ENCODE measurements at regions not wholly inside any gene's neighbourhood (a gene's known extent, or its start where the extent isn't known, plus 50 kb on each side); places are given as distances from the start of the nearest gene placed in this dataset.

DNA sequence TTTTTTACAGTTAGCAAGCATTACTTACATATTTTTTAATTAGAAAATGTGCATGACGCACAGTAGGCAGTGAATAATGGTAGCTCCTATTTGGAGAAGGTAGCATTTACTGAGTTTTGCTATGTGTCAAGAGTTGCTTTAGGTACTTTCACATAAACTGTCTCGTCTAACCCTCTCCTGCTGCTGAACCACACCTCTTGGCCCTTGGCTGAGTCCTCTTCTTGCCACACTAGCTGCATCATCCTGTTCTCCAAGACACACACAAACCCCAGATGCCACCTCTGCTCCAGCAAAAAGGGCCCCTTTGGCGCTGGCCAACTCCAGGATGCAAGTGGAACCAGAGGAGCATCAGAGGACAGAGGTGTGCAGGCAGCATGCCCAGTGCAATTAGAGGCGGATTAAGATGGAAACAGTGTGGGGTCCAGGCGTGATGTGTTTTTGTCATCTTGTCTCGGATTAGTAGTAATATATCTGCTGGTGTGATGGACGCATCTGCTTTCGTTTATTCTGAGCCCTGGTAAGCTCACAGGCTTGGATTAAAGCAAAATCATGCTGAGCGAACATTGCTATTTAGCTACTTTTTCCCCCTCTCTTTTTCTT lies 367.0 kb upstream of the CADM1 start:
- TF ChIP-seq, protein P1, sequence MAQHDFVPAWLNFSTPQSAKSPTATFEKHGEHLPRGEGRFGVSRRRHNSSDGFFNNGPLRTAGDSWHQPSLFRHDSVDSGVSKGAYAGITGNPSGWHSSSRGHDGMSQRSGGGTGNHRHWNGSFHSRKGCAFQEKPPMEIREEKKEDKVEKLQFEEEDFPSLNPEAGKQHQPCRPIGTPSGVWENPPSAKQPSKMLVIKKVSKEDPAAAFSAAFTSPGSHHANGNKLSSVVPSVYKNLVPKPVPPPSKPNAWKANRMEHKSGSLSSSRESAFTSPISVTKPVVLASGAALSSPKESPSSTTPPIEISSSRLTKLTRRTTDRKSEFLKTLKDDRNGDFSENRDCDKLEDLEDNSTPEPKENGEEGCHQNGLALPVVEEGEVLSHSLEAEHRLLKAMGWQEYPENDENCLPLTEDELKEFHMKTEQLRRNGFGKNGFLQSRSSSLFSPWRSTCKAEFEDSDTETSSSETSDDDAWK (CRISPR knock-in tag; IDR thresholded peaks at IDR 0.05), result no peak
- TF ChIP-seq, protein P2, sequence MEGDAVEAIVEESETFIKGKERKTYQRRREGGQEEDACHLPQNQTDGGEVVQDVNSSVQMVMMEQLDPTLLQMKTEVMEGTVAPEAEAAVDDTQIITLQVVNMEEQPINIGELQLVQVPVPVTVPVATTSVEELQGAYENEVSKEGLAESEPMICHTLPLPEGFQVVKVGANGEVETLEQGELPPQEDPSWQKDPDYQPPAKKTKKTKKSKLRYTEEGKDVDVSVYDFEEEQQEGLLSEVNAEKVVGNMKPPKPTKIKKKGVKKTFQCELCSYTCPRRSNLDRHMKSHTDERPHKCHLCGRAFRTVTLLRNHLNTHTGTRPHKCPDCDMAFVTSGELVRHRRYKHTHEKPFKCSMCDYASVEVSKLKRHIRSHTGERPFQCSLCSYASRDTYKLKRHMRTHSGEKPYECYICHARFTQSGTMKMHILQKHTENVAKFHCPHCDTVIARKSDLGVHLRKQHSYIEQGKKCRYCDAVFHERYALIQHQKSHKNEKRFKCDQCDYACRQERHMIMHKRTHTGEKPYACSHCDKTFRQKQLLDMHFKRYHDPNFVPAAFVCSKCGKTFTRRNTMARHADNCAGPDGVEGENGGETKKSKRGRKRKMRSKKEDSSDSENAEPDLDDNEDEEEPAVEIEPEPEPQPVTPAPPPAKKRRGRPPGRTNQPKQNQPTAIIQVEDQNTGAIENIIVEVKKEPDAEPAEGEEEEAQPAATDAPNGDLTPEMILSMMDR (CRISPR knock-in tag; IDR thresholded peaks at IDR 0.05), result no peak
- TF ChIP-seq DNMT1 (CRISPR knock-in tag; IDR thresholded peaks at IDR 0.05) (no peak), PHF20 (CRISPR knock-in tag; IDR thresholded peaks at IDR 0.05) (no peak), MEF2D (CRISPR knock-in tag; IDR thresholded peaks at IDR 0.05) (no peak), AGO2 (optimal IDR thresholded peaks at IDR 0.05; ENCODE audit: low read depth, low read length) (no peak), HOXA5 (CRISPR knock-in tag; IDR thresholded peaks at IDR 0.05) (no peak), ZKSCAN8 (CRISPR knock-in tag; IDR thresholded peaks at IDR 0.05; ENCODE audit: borderline replicate concordance) (no peak), ZNF747 (CRISPR knock-in tag; IDR thresholded peaks at IDR 0.05; ENCODE audit: borderline replicate concordance) (no peak)

Data from HepG2 (cell line).